ENCODE measurements at regions not wholly inside any gene's neighbourhood (a gene's known extent, or its start where the extent isn't known, plus 50 kb on each side); places are given as distances from the start of the nearest gene placed in this dataset.
"Not testable (repeated sequence)": the region's sequence is repeated elsewhere in the genome, so short reads cannot be mapped to it uniquely, and the experiment has no call there.

DNA sequence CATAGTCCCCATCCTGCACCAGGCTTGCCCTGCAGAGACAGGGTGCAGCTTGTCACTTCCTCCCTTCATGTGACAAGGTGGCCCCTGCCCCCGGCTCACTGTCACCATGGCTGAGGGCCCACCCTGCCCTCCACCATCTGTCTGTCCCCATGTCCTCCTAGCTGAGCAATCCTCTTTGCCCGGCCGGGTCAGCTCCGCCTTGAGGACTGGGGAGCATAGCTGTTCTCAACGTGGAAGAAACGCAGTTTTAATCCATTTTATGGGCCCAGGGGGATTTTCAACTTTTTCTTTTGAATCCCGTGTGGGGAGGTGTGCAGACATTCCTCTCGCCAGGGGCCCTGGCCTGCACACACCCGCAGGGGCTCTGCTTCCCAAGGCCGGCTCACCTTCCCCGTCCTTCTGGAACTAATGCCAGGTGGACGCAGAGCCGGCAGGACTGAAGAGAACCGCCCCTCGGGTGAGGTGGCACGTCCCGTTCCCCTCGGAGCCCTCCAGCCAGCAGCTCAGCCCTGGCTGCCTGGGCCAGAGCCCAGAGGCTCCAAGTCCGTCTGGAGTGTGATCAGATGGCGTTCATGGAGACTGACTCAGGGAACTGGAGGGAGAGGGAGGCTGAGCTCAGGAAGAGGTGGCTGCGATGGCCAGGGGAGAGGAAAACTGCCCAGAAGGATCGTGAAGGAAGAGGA is 1108.7 kb downstream of the BRD1 start:
- DNase-seq (ENCODE audit: low read depth), result peak; percentile 63
- H3K4me3 ChIP-seq (ENCODE audit: low read depth, low read length), result no peak overlapping the region
- TF ChIP-seq, protein P1, sequence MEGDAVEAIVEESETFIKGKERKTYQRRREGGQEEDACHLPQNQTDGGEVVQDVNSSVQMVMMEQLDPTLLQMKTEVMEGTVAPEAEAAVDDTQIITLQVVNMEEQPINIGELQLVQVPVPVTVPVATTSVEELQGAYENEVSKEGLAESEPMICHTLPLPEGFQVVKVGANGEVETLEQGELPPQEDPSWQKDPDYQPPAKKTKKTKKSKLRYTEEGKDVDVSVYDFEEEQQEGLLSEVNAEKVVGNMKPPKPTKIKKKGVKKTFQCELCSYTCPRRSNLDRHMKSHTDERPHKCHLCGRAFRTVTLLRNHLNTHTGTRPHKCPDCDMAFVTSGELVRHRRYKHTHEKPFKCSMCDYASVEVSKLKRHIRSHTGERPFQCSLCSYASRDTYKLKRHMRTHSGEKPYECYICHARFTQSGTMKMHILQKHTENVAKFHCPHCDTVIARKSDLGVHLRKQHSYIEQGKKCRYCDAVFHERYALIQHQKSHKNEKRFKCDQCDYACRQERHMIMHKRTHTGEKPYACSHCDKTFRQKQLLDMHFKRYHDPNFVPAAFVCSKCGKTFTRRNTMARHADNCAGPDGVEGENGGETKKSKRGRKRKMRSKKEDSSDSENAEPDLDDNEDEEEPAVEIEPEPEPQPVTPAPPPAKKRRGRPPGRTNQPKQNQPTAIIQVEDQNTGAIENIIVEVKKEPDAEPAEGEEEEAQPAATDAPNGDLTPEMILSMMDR (IDR thresholded peaks at IDR 0.05; ENCODE audit: low read depth, low read length), result no peak
- TF ChIP-seq MYC (IDR thresholded peaks at IDR 0.05; ENCODE audit: low read depth, low read length) (no peak), POLR2A (IDR thresholded peaks at IDR 0.05; ENCODE audit: extremely low read depth, insufficient read length) (no peak)
- TF ChIP-seq, protein P2, sequence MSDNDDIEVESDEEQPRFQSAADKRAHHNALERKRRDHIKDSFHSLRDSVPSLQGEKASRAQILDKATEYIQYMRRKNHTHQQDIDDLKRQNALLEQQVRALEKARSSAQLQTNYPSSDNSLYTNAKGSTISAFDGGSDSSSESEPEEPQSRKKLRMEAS (IDR thresholded peaks at IDR 0.05; ENCODE audit: low read depth, low read length), result no peak

DNA sequence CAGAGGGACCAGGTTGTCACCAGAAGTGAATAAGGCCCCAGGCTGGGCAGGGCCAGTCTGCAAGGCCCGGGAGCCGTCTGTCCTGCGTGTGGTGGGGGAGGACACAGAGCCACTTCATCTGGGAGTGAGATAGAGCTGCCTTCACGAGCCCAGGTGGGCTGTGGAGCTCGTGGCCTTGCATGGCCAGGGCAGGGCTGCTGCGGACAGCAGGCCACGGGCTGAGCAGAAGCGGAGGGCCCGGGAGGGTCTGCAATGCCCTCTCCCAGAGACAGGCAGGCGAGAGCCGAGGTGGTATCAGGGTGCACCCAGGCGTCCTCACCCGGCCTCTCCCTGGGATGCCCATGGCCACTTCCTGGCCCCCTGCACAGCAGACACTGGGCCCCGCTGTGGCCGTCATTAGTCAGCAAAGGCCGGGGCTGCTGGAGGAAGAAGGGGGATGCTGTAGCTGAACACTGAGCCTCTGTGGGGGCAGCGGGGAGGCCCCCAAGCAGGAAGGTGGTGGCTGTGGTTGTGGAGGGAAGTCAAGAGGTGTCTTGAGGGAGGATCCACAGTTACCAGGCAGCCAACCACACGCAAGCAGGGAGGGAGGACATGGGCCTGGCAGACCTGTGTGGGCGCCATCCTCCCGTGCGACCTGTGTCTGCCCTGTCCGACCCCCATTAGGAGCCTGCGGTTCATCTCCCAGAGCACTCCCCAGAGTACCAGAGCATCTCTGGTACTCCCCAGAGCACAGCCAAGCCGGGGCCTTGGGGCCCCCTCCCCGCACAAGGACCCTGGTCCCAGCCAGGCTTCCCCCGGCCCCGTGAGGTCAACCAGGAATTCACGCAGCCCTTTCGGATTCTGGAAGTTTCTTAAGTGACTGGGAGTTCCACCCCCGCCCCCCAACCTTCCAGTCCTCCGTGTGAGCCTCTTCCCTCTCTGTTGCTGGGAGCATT is 1109.5 kb downstream of the BRD1 start:
- TF ChIP-seq, protein P1 (IDR thresholded peaks at IDR 0.05; ENCODE audit: low read depth, low read length), result no peak
- TF ChIP-seq MYC (IDR thresholded peaks at IDR 0.05; ENCODE audit: low read depth, low read length), result peak; percentile 10; the same call in 1 of the 2 replicates
- H3K4me3 ChIP-seq (ENCODE audit: low read depth, low read length), result no peak overlapping the region
- DNase-seq (ENCODE audit: low read depth), result peak; percentile 95

DNA sequence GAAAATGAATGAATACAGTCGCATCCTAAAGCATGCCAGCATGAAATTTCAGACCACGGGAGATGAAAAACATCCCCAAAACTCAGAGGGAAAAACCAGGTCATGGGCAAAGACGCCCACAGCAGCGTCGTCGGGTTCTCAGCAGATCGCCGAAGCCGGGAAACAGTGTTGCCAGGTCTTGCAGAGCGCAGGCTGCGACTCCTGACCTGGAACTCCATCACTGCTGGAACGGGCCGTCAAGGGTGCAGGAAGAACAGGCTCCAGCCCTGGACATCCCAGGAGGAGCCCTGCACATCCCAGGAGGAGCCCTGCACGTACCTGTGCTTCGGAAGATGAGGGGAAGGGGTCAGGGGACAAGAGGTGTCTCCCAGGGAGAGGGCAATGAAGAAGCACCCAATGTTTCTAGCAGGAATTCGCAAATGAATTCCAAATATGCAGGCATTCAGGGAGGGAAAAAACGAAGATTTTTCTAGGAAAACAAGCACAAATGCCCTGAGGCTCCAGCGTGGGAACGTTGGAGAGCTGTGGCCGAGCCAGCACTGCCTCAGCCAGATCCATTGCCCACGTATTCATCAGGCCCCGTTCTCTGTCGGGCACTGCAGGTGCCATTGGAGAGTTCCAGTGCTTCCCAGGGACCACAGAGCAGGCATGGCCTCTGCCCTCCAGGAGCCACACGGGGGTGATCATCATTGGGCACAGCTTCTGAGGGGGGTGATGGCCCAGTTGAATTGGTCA is 1110.4 kb downstream of the BRD1 start:
- no peak for DNase-seq (ENCODE audit: low read depth)
- TF ChIP-seq, protein P1 (IDR thresholded peaks at IDR 0.05; ENCODE audit: low read depth, low read length), result no peak
- TF ChIP-seq MYC (IDR thresholded peaks at IDR 0.05; ENCODE audit: low read depth, low read length), result no peak
- TF ChIP-seq, protein P2 (IDR thresholded peaks at IDR 0.05; ENCODE audit: low read depth, low read length), result no peak
- no peak for TF ChIP-seq POLR2A (IDR thresholded peaks at IDR 0.05; ENCODE audit: extremely low read depth, insufficient read length)
- H3K4me3 ChIP-seq (ENCODE audit: low read depth, low read length), result no peak overlapping the region

DNA sequence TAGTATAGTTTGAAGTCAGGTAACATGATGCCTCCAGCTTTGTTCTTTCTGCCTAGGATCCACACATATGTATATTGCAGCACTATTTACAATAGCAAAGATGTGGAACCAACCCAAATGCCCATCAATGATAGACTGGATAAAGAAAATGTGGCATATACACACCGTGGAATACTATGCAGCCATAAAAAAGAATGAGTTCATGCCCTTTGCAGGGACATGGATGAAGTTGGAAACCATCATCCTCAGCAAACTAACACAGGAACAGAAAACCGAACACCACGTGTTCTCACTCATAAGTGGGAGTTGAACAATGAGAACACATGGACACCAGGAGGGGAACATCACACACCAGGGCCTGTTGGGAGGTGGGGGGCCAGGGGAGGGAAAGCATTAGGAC is 1111.5 kb downstream of the BRD1 start:
- not testable (repeated sequence) for H3K4me3 ChIP-seq (ENCODE audit: low read depth, low read length); DNase-seq (ENCODE audit: low read depth)

DNA sequence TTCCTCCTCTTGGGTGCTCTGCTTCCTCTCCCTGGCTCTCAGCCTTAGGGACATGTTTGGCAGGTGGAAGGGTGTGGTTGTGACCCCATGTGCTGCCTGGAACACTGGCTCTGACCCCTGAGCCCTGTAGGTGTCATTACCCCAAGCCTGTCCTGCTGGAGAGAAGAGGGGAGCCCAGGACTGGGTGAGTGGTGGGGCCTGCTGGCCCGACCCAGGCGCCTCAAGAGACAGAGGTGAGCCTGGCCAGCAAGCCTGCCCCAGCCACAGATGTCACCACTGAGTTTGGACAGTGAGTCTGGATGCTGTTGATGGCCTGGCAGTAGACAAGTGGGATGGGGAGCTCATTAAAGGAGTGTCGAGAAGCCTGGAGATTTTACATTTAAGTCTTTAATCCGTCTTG is 1112.2 kb downstream of the BRD1 start:
- DNase-seq (ENCODE audit: low read depth), result no peak
- TF ChIP-seq POLR2A (IDR thresholded peaks at IDR 0.05; ENCODE audit: extremely low read depth, insufficient read length), result no peak
- TF ChIP-seq, protein P1 (IDR thresholded peaks at IDR 0.05; ENCODE audit: low read depth, low read length), result no peak
- TF ChIP-seq MYC (IDR thresholded peaks at IDR 0.05; ENCODE audit: low read depth, low read length), result no peak
- TF ChIP-seq, protein P2 (IDR thresholded peaks at IDR 0.05; ENCODE audit: low read depth, low read length), result no peak
- no peak overlapping the region for H3K4me3 ChIP-seq (ENCODE audit: low read depth, low read length)

DNA sequence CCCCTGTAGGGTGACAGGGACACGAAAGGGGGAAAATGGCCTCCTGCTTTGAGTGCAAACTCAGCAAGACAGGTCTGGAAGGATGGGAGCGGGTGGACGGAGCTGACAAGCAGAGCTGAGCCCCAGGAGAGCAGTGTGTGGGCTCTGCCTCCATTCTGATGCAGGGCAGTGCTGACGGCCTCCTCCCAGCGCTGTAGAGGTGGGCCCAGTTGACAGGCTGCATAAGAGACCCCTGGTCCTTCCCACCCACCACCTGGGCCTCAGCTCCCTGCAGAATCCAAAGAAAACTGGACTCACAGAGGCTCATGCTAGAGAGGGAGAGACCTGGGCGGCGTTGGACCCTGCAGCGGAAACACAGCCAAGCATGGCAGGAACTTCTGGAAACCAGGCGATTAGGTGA is 1113.4 kb downstream of the BRD1 start:
- no peak for DNase-seq (ENCODE audit: low read depth)
- TF ChIP-seq MYC (IDR thresholded peaks at IDR 0.05; ENCODE audit: low read depth, low read length), result no peak
- TF ChIP-seq, protein P1 (IDR thresholded peaks at IDR 0.05; ENCODE audit: low read depth, low read length), result no peak
- no peak for TF ChIP-seq POLR2A (IDR thresholded peaks at IDR 0.05; ENCODE audit: extremely low read depth, insufficient read length)
- TF ChIP-seq, protein P2 (IDR thresholded peaks at IDR 0.05; ENCODE audit: low read depth, low read length), result no peak
- no peak overlapping the region for H3K4me3 ChIP-seq (ENCODE audit: low read depth, low read length)

Data from NB4 (cell line).